HT1080 (cell line): ENCODE measurements at regions not wholly inside any gene's neighbourhood (a gene's known extent, or its start where the extent isn't known, plus 50 kb on each side); places are given as distances from the start of the nearest gene placed in this dataset.
"Not testable (repeated sequence)": the region's sequence is repeated elsewhere in the genome, so short reads cannot be mapped to it uniquely, and the experiment has no call there.

Source experiments
- DNase-seq: peaks from one replicate; pipeline ENCODE4 v3.0.0-alpha.2; 2015; ENCODE audit warnings: low read depth

DNA sequence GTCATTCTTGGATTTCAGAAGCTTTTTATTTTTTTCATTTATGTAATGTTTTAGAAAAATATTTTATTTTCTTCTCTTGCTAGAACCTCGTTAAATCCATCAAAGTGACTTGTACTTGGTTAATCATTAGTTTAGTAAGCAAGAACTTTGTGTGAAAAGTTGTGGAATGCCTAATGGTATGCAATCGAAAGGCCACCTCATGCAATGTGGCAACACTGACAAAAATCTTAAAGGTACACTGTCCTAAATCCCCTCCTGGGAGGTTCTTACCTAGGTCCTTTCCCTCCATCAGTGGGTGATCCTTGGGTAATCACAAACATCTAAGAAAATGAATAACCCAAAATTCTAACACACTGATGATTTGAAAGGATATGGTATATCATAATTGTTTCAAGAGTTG is 304.2 kb downstream of the DNAH5 start:
- no peak for DNase-seq

DNA sequence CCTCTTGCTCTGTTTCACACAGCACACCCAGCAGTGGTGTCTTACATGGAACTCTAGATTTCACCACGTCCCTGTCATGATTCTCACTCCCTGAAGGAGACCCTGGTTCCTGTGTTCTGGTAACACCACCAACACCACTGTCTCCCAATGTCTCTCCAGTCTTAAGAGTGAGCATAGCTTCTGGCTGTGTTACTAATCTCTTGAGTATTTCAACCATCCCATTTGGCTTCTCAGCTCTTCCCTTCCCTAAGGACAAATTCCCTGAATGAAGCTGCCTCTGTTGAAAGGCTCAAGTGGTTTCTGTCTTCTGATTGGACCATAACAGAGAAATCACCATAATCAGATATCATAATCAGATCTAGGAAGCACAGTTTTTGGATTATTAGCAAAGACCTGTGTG is 311.8 kb downstream of the DNAH5 start:
- peak; percentile 43 for DNase-seq

DNA sequence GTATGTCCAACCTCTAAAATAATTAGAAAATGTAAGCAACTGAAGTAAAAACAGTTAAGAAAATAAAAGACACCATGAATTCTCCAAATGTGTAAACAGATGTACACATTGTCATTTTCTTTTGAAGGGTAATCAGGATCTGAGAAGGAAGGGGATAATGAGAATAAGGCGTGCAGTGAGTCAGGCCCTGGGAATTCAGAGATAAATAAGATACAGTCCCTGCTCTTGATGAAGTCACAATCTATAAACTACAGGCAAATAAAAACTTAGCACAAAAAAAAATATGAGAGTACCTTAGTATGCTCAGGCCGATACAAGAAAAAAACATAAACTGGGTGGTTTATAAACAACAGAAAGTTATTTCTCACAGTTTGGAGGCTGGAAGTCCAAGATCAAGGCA is 315.3 kb downstream of the DNAH5 start:
- no peak for DNase-seq

DNA sequence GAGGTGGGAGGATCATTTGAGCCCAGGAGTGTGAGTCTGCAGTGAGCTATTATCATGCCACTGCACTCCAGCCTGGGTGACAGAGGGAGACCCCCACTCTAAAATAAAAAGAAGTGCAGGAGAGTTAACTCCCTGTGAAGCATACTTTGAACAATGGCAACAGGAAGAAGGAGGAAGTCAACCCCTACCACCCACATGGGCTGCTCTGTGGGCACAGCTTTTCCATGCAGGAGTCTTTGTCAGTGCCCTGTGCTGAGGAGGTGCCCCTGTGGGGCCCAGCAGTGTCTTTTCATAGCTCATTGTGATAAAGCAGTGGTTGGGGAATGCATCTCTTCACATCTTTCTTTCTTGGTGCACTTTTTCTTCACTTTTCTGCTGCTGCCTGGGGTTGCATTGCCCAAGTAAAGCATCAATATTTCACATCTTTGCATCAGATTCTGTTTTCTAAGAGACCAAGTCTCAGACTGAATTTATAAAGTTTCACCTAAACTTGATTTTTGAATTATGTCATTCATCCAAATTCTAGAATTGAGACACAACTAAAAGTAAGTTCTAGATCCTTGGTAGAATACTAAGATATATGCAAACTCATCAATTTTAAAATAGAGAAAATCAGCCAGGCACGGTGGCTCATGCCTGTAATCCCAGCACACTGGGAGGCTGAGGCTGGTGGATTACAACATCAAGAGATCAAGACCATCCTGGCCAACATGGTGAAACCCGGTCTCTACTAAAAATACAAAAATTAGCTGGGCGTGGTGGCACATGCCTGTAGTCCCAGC is 316.6 kb downstream of the DNAH5 start:
- no peak for DNase-seq

DNA sequence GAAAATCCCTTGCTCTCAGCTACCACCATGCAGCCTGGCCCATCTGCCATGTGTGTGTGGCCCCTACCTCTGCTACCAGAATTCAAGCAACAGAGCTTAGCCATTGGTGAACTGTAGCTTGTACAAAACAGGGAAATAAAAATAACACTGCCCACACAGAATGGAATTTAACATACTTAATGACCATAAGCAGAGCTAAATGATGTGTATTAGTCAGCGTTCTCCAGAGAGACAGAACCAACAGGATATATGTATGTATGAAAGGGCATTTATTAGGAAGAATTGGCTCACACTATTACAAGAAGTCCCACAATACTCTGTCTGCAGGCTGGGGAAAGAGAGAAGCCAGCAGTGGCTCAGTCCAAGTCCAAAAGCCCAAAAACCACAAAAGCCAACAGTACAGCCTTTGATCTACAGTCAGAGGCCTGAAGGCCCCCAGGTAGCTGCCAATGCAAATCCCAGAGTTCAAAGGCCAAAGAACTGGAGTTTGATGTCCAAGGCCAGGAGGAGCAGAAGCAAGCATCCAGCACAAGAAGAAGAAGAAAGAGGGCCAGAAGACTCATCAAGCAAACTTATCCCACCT is 318.8 kb downstream of the DNAH5 start:
- DNase-seq = no peak

DNA sequence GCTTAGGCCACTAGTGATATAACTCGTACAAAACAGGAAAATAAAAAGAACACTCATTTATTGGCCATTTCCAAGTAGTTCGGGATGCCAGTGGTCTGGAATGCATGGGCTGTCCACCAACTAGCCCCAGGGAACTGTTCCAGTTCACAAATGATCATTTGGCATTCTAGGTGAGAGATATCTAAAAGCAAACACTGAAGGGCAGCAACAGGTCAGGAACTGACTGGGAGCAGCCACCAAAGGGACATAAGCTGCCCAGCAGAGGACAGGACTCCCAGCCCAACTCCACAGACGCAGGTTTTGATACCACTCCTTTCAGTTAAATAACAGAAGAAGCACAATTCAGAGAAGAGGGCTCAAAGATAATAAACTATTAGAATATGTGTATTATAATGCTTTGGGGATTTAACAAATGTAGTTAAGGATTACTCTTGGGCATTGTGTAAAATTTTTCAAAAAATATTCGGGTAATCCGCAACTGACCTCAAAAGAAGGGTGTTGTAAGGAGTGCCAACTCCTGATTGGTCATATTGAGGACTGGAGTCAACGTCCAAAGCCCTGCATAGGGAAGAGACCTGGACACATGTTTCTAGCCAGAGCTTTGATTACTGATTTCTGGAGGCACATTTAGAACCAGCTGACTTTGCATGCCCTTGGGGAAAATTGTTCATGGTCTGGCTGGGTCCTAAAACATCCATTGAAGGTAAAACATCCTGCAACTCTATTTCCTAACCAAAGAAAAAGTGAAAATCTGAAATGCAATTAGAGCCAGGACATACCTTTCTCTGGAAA is 320.0 kb downstream of the DNAH5 start:
- no peak for DNase-seq

DNA sequence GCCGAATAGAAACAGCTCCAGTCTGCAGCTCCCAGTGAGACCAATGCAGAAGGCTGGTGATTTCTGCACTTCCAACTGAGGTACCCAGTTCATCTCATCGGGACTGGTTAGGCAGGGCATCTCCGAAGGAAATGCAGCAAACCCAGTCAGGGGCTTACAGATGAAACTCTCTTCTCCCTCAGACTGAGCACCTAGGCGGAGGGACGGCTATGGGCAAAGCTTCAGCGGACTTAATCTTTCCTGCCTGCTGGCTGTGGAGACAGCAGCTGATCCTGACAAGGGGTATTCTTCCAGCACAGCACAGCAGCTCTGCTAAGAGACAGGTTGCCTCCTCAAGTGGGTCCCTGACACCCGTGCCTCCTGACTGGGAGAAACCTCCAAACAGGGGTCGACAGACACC is 330.9 kb downstream of the DNAH5 start:
- DNase-seq = no peak

DNA sequence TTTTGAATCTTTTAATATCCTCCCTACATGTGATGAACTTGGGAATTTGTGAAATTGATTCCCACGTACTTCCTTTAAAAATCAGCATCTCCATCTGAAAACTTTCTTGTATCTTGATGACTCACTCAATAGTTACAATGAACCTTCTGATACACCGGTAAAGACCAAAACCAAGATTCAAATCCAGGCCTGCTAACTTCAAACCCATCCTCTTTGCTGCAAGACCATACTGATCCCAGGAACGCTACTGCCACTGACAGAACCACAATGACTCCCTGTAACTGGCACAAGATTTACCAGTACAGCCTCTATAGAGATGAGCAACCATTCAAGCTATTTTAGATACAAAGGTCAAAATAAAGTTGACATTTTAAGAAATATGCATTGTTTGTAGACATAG is 332.9 kb downstream of the DNAH5 start:
- no peak for DNase-seq

DNA sequence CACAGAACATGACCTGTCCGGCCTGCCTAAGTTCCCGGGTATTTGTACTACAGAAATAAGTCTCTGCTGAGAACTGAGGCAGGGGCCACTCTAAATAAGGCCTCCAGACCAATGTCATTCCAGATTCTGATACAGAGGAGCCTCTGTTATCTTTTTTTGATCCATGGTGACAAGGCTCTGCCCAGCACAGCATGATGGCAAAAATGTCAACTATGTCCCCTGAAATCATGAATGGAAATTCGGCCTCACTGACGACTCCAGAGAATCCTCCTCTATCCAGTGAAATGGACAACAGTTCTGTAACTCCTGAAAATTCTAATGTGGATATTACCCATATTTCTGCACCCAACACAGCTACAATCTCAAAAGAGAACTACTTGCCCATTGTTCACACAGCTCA is 335.0 kb downstream of the DNAH5 start:
- DNase-seq = no peak

DNA sequence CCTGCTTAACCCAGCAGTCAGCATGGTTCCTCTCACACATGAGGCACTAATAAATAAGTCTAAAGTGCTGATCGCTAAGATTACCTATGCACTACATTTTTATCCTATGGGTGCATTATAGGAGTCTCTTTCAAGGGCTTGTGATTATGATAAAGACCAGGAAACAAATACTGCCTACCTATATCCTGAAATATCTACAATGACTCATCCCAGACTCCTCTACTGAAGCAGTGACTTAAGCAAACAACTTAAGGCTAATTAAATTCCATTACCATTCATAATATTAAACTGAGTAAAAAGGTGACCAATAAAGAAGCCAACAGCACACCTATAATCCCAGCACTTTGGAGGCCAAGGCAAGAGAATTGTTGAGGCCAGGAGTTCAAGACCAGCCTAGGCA is 338.4 kb downstream of the DNAH5 start:
- DNase-seq = peak; percentile 73

DNA sequence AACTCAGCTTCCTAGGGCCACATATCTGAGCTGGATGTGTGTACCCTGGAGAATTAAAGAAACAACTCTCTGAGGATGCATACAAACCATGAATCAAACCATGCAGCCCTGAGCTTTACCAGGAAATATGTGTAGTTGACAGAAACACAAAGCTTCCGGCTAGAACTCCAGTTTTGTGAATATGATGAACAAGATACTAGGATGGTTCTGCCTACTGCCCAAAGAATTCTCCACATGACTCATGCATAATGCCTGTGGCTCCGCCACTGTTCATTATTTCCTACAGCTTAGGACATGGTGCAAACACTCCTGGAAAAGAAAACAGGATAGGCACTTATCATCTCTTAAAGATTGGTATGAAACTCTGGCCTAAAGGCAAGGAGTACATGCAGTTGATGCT is 343.4 kb downstream of the DNAH5 start:
- DNase-seq = peak; percentile 82

DNA sequence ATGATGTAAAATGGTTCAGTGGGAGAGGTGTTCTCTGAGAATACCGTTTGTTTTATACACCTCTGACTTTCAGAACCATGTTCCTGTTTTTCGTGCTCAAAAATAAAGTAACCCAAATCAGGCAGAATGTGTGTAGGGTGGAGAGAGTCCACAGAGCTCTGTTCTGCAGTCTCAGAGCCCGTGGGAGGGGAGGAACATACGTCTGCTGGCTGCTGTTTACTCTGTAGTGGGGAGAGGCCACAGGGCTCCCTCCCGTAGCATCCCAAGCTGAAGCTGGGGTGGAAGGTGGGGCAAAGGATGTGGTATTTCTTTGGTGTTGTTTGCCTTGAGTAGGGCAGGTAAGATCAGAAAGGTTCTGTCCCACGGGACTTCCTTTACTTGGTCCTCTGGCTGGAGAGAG is 348.5 kb downstream of the DNAH5 start:
- DNase-seq = no peak

DNA sequence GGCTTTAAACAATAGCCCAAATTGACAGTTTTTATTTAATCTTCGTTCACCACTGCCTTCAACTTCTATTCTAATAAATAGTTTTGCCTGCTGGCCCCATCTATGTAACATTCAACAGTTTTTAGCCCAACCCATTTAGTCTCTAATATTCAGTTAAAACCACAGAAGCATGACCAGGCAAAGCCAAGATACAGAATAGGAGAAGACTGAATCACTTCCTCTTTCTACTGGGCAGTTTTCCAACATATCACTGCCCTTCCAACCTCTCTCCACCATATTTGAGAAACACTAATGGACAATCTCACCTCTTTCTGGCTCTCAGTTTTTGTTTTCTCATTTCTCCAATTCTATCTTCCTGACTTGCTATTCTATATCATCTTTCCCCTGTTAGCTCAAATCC is 352.9 kb downstream of the DNAH5 start:
- DNase-seq = peak; percentile 97

DNA sequence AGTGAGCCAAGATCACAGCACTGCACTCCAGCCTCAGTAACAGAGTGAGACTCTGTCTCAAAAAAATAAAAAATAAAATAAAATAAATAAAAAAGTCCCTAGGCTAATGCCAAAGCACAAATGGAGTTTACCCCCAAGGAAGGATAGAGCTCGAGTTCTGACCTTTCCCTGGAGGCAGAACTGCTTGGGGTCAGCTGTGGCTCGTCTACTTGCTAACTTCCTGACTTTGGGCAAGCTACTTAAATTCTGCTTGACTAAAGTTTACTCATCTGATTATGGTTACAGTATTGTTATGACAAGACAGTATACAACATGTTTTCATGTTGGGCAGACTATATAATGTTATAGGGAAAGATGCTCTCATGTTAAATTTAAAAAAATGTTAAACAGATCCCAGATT is 359.2 kb downstream of the DNAH5 start:
- no peak for DNase-seq

DNA sequence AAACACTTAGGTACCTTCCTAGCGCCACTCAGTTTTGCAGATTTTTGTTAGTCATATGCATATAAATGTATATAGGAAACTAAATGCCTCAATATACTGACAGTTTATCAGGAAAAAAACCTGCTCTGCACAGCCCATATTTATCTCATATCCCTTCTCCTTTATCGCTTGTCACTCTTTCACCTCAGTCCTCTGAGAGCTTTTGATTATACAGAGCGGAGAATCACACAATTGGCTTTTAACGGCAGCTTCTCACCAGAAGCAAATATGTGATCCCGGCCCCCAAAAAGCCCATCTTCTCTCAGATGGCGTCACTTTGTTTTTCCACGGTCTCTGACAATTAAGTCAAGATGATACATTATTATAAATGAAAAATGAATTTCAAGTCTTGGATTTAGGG is 362.6 kb downstream of the DNAH5 start:
- no peak for DNase-seq

DNA sequence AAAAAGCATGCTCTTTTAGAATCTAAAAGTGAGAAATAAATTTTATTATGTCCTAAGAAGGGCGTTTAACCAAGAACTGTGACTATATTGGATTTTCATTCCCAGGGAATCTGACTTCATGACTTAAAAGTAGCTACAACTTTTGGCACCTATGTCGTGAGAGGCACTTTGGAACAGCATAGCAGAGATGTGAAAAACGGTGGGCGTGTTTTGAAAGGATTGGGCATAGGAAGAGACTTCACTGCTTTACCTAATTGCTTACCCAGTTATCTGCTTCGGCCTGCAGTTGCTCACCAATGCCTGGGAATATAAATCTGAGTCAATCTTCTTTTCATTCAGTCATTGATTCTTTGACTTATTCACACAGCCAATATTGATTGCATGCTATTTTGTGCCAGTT is 363.4 kb downstream of the DNAH5 start:
- DNase-seq = no peak

DNA sequence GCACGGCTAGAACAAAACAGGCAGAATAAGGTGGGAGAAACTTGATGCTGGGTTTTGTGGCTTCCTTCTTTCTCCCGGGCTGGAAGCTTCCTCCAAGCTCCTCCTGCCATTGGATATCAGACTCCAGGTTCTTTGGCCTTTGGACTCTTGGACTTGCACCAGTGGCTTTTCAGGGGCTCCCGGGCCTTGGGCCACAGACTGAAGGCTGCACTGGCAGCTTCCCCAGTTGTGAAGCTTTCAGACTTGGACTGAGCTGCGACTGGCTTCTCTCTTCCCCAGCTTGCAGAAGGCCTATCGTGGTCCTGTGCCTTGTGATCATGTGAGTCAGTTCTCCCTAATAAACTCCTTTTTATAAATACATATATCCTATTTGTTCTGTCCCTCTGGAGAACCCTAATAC is 364.4 kb downstream of the DNAH5 start:
- no peak for DNase-seq

DNA sequence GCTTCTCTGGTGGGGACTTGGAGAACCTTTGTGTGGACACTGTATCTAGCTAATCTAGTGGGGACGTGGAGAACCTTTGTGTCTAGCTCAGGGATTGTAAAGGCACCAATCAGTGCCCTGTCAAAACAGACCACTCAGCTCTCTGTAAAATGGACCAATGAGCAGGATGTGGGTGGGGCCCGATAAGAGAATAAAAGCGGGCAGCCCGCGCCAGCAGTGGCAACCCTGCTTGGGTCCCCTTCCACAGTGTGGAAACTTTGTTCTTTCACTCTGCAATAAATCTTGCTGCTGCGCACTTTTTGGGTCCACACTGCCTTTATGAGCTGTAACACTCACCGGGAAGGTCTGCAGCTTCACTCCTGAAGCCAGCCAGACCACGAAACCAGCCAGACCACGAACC is 365.4 kb downstream of the DNAH5 start:
- not testable (repeated sequence) for DNase-seq

DNA sequence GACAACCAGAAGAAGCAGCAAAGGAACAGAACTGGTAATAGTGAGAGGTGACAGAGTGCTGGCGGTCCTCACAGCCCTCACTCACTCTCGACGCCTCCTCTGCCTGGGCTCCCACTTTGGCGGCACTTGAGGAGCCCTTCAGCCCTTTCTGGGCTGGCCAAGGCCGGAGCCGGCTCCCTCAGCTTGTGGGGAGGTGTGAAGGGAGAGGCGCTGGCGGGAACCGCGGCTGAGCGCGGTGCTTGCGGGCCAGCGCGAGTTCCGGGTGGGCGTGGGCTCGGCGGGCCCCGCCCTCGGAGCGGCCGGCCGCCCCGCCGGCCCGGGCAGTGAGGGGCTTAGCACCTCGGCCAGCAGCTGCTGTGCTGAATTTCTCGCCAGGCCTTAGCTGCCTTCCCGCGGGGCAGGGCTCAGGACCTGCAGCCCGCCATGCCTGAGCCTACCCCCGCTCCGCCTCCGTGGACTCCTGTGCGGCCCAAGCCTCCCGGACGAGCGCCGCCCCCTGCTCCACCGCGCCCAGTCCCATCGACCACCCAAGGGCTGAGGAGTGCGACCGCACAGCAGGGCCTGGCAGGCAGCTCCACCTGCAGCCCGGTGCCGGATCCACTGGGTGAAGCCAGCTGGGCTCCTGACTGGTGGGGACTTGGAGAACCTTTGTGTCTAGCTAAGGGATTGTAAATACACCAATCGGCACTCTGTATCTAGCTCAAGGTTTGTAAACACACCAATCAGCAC is 366.0 kb downstream of the DNAH5 start:
- not testable (repeated sequence) for DNase-seq

DNA sequence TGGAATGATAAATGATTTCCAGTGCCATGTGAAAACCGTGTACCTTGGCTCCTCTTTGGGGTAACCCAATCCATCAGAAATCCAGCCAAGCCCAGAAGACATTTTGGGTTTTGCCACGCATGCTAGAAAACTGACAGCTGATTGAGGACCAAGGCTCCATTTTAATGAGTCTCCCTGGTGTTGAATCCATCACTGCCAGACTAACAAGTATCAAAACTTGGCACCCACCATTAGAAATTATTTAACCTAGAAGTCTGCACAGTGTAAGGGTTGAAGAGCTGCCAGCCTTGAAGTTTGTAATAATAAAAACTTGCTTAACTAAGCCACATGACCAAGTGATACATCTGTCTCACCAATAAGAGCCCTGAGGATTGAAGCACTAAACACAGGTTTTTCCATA is 369.9 kb downstream of the DNAH5 start:
- no peak for DNase-seq

DNA sequence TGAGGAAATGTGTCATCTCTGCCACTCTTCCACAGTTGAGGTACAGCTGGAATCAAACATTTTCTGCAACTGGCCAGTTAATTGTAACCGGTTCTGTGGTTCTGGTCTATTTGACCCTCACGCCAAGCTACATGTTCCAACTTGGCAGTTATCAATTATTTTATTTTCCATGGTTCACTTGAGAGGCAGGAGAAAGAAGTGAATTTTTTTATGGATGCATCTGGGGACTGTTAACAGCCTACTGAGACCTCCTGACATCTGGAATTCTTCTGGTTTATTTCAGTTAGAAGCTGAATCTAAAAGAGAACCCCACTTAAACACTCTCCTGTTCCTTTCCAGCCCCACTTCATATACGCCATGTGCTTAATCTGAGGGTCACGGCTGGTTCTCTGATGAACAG is 372.3 kb downstream of the DNAH5 start:
- DNase-seq = no peak
